ENCODE measurements at regions not wholly inside any gene's neighbourhood (a gene's known extent, or its start where the extent isn't known, plus 50 kb on each side); places are given as distances from the start of the nearest gene placed in this dataset.

- H3K9me1 ChIP-seq (replicated peaks; ENCODE audit: control insufficient read depth, extremely low read depth, insufficient read depth, low read length), result no peaks in the 10 kb centered on the region
- H3K27ac ChIP-seq (ENCODE audit: insufficient read depth, low read depth, low read length), result no peak overlapping the region
- H3K4me2 ChIP-seq (ENCODE audit: insufficient read depth, low read length), result no peak overlapping the region
- POLR2A ChIA-PET, result no interaction called here
- no peak for DNase-seq (ENCODE audit: low read depth, low spot score)
- no peak overlapping the region for H2AFZ ChIP-seq (ENCODE audit: low read depth, low read length)
- peak; percentile 49 for FAIRE-seq
- CTCF ChIA-PET, result no interaction called here
- H3K27me3 ChIP-seq (ENCODE audit: control insufficient read depth in 2 of 2, insufficient read depth in 2 of 2, low read length in 2 of 2), result no peaks in the 10 kb centered on the region
- no peaks in the 10 kb centered on the region for H3K79me2 ChIP-seq (ENCODE audit: control insufficient read depth, insufficient read depth, low read length)
- H4K20me1 ChIP-seq (replicated peaks; ENCODE audit: control insufficient read depth, extremely low read depth, insufficient read depth, low read length), result no peaks in the 10 kb centered on the region
- no TSS peak for BruUV-seq (replicated peaks)
- H3K9ac ChIP-seq (replicated peaks; ENCODE audit: extremely low read depth, insufficient read depth, low read length), result no peak overlapping the region
- H3K36me3 ChIP-seq (ENCODE audit: control insufficient read depth in 2 of 2, extremely low read depth in 1 of 2, insufficient read depth in 2 of 2, low read length in 2 of 2), result no peaks in the 10 kb centered on the region
- TF ChIP-seq JUN (IDR thresholded peaks at IDR 0.05; ENCODE audit: borderline replicate concordance, insufficient read depth, insufficient read length, low read depth), result no peak
- no peak for TF ChIP-seq CTCF (IDR thresholded peaks at IDR 0.05; ENCODE audit: extremely low read depth in 1 of 2, insufficient read depth in 1 of 2, low read depth in 1 of 2, low read length in 2 of 2)
- no peak for TF ChIP-seq MAX (IDR thresholded peaks at IDR 0.05; ENCODE audit: insufficient read depth, insufficient read length)
- no peak for TF ChIP-seq FOS (IDR thresholded peaks at IDR 0.05; ENCODE audit: borderline replicate concordance, insufficient read depth, low read length)
- TF ChIP-seq EZH2 (IDR thresholded peaks at IDR 0.05; ENCODE audit: borderline replicate concordance, low read depth, low read length, severe bottlenecking), result no peak
- no peak for TF ChIP-seq GATA2 (IDR thresholded peaks at IDR 0.05; ENCODE audit: insufficient read depth, insufficient read length, low read depth, low read length)
- no peak for TF ChIP-seq POLR2A (IDR thresholded peaks at IDR 0.05; ENCODE audit: low read depth, low read length)
- no peaks in the 10 kb centered on the region for H3K9me3 ChIP-seq (replicated peaks; ENCODE audit: control insufficient read depth, insufficient read depth, low read length)
- H3K4me1 ChIP-seq (ENCODE audit: control insufficient read depth, extremely low read depth, insufficient read depth, low read length), result peaks cover 5% of the 10 kb centered on the region
- intact Hi-C loops (cut with micrococcal nuclease) (no loop called here), dilution Hi-C loops (cut with MboI; ENCODE audit: extremely low pct_ligation_motif_present, low sequenced_read_pairs) (no loop called here)
- no peak overlapping the region for H3K4me3 ChIP-seq (replicated peaks in 1 of 3; ENCODE audit: insufficient read depth in 1 of 3, low read depth in 1 of 3, low read length in 3 of 3)
Measured at GRCh38 chr9:78856144-78856543, 559.2 kb downstream of the PSAT1 start.
